Uterus (tissue), 3 donors: ENCODE measurements at regions not wholly inside any gene's neighbourhood (a gene's known extent, or its start where the extent isn't known, plus 50 kb on each side); places are given as distances from the start of the nearest gene placed in this dataset.
A peak's percentile ranks its signal among the peaks of the same experiment; 100 is the strongest.

Source experiments
- DNase-seq, 2 donors: peaks; one replicate each; pipeline ENCODE4 v3.0.0-alpha.2; 2019 to 2020
- H3K27ac ChIP-seq, 2 donors: fragments of 200-600 bp; sonication (generic); 1 replicate in 1 of 2; 2 replicates in 1 of 2; pipeline ENCODE4 v1.5.1; 2016 to 2018
- H3K27me3 ChIP-seq, 2 donors: fragments of 200-600 bp; sonication (generic); one replicate each; pipeline ENCODE4 v1.5.1; 2018 to 2019; ENCODE audit warnings: control low read depth in 1 of 2
- H3K36me3 ChIP-seq, 2 donors: fragments of 200-600 bp; sonication (generic); one replicate each; pipeline ENCODE4 v1.5.1; 2019; ENCODE audit warnings: control low read depth in 1 of 2
- H3K4me1 ChIP-seq, 2 donors: fragments of 200-600 bp; sonication (generic); one replicate each; pipeline ENCODE4 v1.5.1; 2018 to 2019; ENCODE audit warnings: control low read depth in 1 of 2
- H3K4me3 ChIP-seq, 2 donors: fragments of 200-600 bp; sonication (generic); 1 replicate in 1 of 2; 2 replicates in 1 of 2; pipeline ENCODE4 v1.5.1; 2018 to 2019; ENCODE audit warnings: mild to moderate bottlenecking in 1 of 2
- H3K9me3 ChIP-seq, 2 donors: fragments of 200-600 bp; sonication (generic); one replicate each; pipeline ENCODE4 v1.5.1; 2019; ENCODE audit warnings: control low read depth in 1 of 2
- POLR2A ChIP-seq, 2 donors: fragments of 450-650 bp; IDR thresholded peaks; one replicate each; pipeline ENCODE4 v1.6.1; 2016; ENCODE audit warnings: antibody characterized with exemption in 2 of 2, mild to moderate bottlenecking in 1 of 2, moderate library complexity in 1 of 2
- intact Hi-C: fragments of 100-400 bp; cut with DNase I; formaldehyde crosslinking; loops from one replicate; pipeline ENCODE4 v1.15.1; 2023; ENCODE audit warnings: low total_unique reads
- TF ChIP-seq, protein P1 (sequence below), 4 experiments: fragments of 200-600 bp in 2 of 4; fragments of 450-650 bp in 2 of 4; sonication (generic) in 2 of 4; IDR thresholded peaks; one replicate each; pipeline ENCODE4 v1.5.1; 2016 to 2019; ENCODE audit warnings: antibody characterized with exemption in 4 of 4, mild to moderate bottlenecking in 2 of 4, moderate library complexity in 1 of 4
- donor health status: DM: yes; HTN: yes; CAD: no.

DNA sequence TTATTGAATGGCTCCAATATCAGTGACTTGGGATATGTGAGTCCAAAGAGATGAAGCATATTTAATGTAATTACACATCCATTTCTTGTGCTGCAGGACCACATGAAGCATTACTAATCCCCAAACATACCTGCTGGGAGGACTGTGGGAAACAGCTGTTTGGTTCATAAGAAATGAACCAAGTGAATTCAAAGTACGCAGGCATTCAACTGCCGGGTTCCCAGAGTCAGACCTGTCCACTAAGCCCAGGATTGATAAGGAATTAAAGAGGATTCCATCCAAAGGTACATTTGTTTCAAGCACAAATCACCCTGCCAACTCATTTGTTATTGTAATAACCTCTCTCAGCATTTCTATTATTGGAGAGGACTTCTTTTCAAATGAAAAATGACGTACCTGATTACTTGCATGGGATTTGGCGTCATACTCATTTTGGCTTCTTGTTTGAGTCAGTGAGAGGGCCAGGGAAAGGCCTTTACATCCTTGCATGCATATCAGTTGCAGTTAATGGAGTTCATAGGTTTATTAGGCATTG lies 230.7 kb downstream of the TXNL1 start:
- Histone ChIP-seq H3K9me3 (no peaks in the 10 kb centered on the region), H3K4me1 (no peaks in the 10 kb centered on the region), H3K27ac (no peak overlapping the region), H3K27me3 (no peaks in the 10 kb centered on the region), H3K4me3 (no peak overlapping the region), H3K36me3 (no peaks in the 10 kb centered on the region)
- intact Hi-C loops: no loop called here
- no peak for DNase-seq
- no peak for TF ChIP-seq POLR2A (IDR thresholded peaks at IDR 0.05)
- TF ChIP-seq, protein P1, sequence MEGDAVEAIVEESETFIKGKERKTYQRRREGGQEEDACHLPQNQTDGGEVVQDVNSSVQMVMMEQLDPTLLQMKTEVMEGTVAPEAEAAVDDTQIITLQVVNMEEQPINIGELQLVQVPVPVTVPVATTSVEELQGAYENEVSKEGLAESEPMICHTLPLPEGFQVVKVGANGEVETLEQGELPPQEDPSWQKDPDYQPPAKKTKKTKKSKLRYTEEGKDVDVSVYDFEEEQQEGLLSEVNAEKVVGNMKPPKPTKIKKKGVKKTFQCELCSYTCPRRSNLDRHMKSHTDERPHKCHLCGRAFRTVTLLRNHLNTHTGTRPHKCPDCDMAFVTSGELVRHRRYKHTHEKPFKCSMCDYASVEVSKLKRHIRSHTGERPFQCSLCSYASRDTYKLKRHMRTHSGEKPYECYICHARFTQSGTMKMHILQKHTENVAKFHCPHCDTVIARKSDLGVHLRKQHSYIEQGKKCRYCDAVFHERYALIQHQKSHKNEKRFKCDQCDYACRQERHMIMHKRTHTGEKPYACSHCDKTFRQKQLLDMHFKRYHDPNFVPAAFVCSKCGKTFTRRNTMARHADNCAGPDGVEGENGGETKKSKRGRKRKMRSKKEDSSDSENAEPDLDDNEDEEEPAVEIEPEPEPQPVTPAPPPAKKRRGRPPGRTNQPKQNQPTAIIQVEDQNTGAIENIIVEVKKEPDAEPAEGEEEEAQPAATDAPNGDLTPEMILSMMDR (IDR thresholded peaks at IDR 0.05): no peak

DNA sequence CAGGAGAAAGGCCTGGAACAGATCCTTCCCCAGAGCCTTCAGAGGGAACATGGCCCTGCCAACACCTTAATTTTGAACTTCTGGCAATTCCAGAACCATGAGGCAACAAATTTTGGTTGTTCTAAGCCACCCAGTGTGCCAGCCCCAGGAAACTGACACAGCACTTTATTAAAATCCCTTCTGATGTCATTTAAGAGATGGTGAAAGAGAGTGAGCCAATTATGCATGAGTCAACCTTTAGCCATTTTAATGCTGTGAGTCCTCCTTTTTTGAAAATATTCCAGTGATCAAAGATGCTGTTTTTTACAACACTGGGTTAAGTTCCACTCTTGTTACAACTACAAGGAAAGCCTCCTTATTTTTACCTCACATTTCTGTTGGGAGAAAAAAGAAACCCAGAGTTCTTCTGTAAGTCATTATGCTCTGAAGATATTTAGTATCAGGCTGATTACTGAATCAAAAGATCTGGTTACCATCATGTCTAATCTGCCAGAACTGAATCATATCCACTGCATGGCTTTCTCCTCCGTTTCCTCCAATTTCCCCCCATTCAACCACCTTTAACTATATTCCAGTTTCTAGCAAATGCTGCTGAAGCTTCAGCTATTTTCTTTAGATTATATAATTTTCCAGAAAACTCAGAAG lies 235.4 kb downstream of the TXNL1 start:
- intact Hi-C loops: no loop called here
- H3K4me3 ChIP-seq: no peak overlapping the region
- H3K36me3 ChIP-seq: no peaks in the 10 kb centered on the region
- peak in 1 of 2 donors; percentile 24 for DNase-seq
- H3K9me3 ChIP-seq: no peaks in the 10 kb centered on the region
- H3K4me1 ChIP-seq: no peaks in the 10 kb centered on the region
- H3K27ac ChIP-seq: peak overlapping the region; percentile 64 to 73
- TF ChIP-seq POLR2A (IDR thresholded peaks at IDR 0.05): no peak
- TF ChIP-seq, protein P1 (IDR thresholded peaks at IDR 0.05): no peak
- H3K27me3 ChIP-seq: no peaks in the 10 kb centered on the region

DNA sequence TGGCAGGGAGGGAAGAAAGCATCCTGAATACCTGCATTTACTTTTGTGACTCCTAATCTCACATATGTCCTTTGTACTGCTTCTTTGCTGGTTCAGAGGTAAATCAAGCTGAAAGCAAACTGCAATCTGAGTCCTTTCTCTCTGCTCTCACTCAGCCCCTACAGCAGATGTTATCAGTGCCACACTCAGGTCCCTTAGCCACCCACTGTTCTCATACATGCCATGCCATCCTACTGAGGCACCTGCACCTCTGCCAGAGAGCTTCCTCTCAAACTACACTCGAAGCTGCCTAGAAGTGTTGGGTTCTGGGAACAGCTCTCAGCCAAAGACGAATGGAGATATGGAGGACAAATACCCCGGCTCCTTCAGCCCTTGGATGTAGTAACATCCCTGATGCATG lies 244.5 kb downstream of the TXNL1 start:
- H3K4me3 ChIP-seq: no peak overlapping the region
- intact Hi-C loops: no loop called here
- H3K36me3 ChIP-seq: no peaks in the 10 kb centered on the region
- H3K27ac ChIP-seq: no peak overlapping the region
- H3K27me3 ChIP-seq: no peaks in the 10 kb centered on the region
- TF ChIP-seq POLR2A (IDR thresholded peaks at IDR 0.05): no peak
- TF ChIP-seq, protein P1 (IDR thresholded peaks at IDR 0.05): no peak
- H3K4me1 ChIP-seq: no peaks in the 10 kb centered on the region
- DNase-seq: no peak
- no peaks in the 10 kb centered on the region for H3K9me3 ChIP-seq

DNA sequence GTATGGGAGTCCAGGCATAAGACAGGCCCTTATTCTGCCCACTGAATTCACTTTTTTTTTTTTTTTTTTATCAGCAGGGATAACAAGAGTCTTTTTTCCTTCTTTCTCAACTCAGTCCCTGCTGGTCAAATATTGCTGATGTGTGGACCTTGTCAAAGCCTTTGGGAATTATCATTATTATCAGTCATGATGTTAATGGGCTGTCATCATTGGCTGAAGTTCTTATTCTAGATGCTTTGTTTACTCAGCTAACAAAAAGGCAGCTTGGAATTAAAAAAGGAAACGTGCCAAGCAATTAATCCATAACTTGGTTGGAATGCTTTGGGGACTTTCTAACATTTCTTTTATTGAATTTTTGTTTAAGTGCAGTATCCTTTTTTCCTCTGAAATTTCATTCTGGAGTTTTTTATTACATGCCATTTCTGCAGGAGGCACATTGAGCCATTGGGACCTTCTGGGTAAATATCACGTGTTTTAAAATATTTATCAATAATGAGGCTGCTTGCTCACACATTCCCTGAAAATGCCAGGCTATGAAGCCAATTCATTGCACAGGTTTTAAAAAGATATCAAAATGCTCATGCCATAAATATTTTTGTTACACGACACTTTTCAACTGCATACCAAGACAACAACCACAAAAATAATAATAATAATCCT lies 246.3 kb downstream of the TXNL1 start:
- H3K4me3 ChIP-seq: no peak overlapping the region
- no peak for DNase-seq
- H3K36me3 ChIP-seq: no peaks in the 10 kb centered on the region
- no peak overlapping the region for H3K27ac ChIP-seq
- intact Hi-C loops: no loop called here
- TF ChIP-seq POLR2A (IDR thresholded peaks at IDR 0.05): no peak
- TF ChIP-seq, protein P1 (IDR thresholded peaks at IDR 0.05): no peak
- no peaks in the 10 kb centered on the region for H3K9me3 ChIP-seq
- no peaks in the 10 kb centered on the region for H3K27me3 ChIP-seq
- no peaks in the 10 kb centered on the region for H3K4me1 ChIP-seq

DNA sequence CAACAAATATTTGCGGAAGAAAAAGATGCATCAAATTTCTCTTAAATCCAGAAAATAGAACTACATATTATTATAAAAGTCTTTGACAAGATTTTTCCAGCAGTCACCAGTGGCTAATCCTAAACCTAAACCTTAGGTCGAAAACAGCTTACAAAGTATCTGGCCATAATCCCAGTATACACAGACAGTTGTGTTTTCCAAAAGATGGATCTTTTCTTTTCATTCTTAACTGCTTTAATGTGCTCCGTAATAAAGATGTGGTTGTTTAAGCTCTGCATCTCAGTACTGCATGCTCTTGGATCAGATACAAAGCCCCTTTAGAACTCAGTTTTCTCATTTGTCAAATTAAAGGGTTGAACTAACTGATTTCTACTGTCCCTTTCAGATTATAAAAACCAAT lies 247.8 kb downstream of the TXNL1 start:
- no peaks in the 10 kb centered on the region for H3K4me1 ChIP-seq
- DNase-seq: no peak
- no peak for TF ChIP-seq POLR2A (IDR thresholded peaks at IDR 0.05)
- TF ChIP-seq, protein P1 (IDR thresholded peaks at IDR 0.05): no peak
- no peak overlapping the region for H3K27ac ChIP-seq
- intact Hi-C loops: no loop called here
- no peaks in the 10 kb centered on the region for H3K36me3 ChIP-seq
- no peaks in the 10 kb centered on the region for H3K9me3 ChIP-seq
- H3K4me3 ChIP-seq: no peak overlapping the region
- H3K27me3 ChIP-seq: no peaks in the 10 kb centered on the region
